ENCODE measurements at regions not wholly inside any gene's neighbourhood (a gene's known extent, or its start where the extent isn't known, plus 50 kb on each side); places are given as distances from the start of the nearest gene placed in this dataset.
A peak's percentile ranks its signal among the peaks of the same experiment; 100 is the strongest.

- Histone ChIP-seq H3K27ac (no peak overlapping the region), H3K9ac (ENCODE audit: insufficient read length) (no peak overlapping the region), H3K36me3 (ENCODE audit: insufficient read depth, low read length) (no peaks in the 10 kb centered on the region), H3K4me3 (no peak overlapping the region), H3K9me3 (ENCODE audit: low read depth, low read length) (no peaks in the 10 kb centered on the region)
- TF ChIP-seq FOXP2 (optimal IDR thresholded peaks at IDR 0.05; ENCODE audit: control extremely low read depth, extremely low read length, insufficient read depth) (no peak), POLR2AphosphoS5 (IDR thresholded peaks at IDR 0.05; ENCODE audit: borderline replicate concordance, low read depth, low read length) (no peak), EZH2 (IDR thresholded peaks at IDR 0.05) (no peak)
- no peak for DNase-seq (ENCODE audit: low read depth, low spot score)
These were observed 95.0 kb upstream of the ACTBL2 start for GRCh38 chr5:57577432-57578175.

DNA sequence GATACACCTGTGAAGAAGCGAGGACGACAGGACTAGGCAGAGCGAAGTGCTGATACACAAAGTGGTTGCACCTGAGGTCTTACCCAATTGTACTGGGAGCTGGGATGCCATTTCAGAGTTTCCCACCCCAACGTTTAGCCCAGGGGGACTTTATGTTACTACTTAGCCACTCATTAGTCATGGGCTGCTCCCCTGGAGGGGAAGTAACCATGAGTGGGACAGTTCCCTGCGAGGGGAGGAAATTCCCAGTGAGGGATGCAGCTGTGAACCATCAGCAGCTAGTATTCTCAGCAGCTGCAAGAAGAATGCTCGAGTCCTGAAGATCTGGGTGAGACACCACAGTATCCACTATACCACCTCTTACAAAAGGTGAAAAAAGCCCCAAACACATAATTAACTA is 93.7 kb upstream of the ACTBL2 start:
- no peaks in the 10 kb centered on the region for H3K36me3 ChIP-seq (ENCODE audit: insufficient read depth, low read length)
- H3K9me3 ChIP-seq (ENCODE audit: low read depth, low read length), result no peaks in the 10 kb centered on the region
- TF ChIP-seq FOXP2 (optimal IDR thresholded peaks at IDR 0.05; ENCODE audit: control extremely low read depth, extremely low read length, insufficient read depth) (no peak), EZH2 (IDR thresholded peaks at IDR 0.05) (no peak), POLR2AphosphoS5 (IDR thresholded peaks at IDR 0.05; ENCODE audit: borderline replicate concordance, low read depth, low read length) (no peak)
- no peak overlapping the region for H3K27ac ChIP-seq
- no peak overlapping the region for H3K4me3 ChIP-seq
- H3K9ac ChIP-seq (ENCODE audit: insufficient read length), result no peak overlapping the region
- no peak for DNase-seq (ENCODE audit: low read depth, low spot score)

- DNase-seq (ENCODE audit: low read depth, low spot score), result no peak
- H3K27ac ChIP-seq, result no peak overlapping the region
- no peaks in the 10 kb centered on the region for H3K9me3 ChIP-seq (ENCODE audit: low read depth, low read length)
- no peak for TF ChIP-seq EZH2 (IDR thresholded peaks at IDR 0.05)
- no peak overlapping the region for H3K9ac ChIP-seq (ENCODE audit: insufficient read length)
- H3K36me3 ChIP-seq (ENCODE audit: insufficient read depth, low read length), result no peaks in the 10 kb centered on the region
- no peak overlapping the region for H3K4me3 ChIP-seq
These were observed 93.2 kb upstream of the ACTBL2 start for GRCh38 chr5:57575839-57576238.

- no peaks in the 10 kb centered on the region for H3K36me3 ChIP-seq (ENCODE audit: insufficient read depth, low read length)
- no peak for DNase-seq (ENCODE audit: low read depth, low spot score)
- H3K9ac ChIP-seq (ENCODE audit: insufficient read length), result no peak overlapping the region
- no peak overlapping the region for H3K27ac ChIP-seq
- H3K4me3 ChIP-seq, result no peak overlapping the region
- H3K9me3 ChIP-seq (ENCODE audit: low read depth, low read length), result no peaks in the 10 kb centered on the region
- TF ChIP-seq POLR2AphosphoS5 (IDR thresholded peaks at IDR 0.05; ENCODE audit: borderline replicate concordance, low read depth, low read length) (no peak), EZH2 (IDR thresholded peaks at IDR 0.05) (no peak), FOXP2 (optimal IDR thresholded peaks at IDR 0.05; ENCODE audit: control extremely low read depth, extremely low read length, insufficient read depth) (no peak)
These were observed 89.8 kb upstream of the ACTBL2 start for GRCh38 chr5:57572461-57572860.

DNA sequence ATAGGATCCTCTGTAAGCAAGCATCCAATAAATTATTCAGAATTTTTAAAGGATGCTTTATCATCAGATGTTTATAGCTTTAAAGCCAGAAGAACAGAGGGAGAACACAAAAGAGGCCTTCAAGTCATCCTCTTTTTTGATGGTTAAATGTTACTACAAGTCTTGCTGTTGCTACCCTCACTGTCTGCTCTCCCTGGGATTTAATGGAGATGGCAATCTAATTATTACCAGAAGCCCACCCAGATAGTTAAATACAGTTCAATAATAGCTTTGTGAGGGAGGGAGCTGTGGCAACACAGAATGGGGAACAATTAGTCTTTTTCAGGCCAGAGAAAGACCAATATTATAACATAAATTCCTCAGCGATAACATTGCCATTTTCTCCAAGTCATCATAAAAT is 87.0 kb upstream of the ACTBL2 start:
- DNase-seq (ENCODE audit: low read depth, low spot score), result no peak
- no peak overlapping the region for H3K27ac ChIP-seq
- H3K36me3 ChIP-seq (ENCODE audit: insufficient read depth, low read length), result no peaks in the 10 kb centered on the region
- 0 out of 2 replicates have a peak overlapping the region, but pooled peaks have one; percentile 2 for H3K4me3 ChIP-seq
- H3K9me3 ChIP-seq (ENCODE audit: low read depth, low read length), result no peaks in the 10 kb centered on the region
- no peak overlapping the region for H3K9ac ChIP-seq (ENCODE audit: insufficient read length)
- TF ChIP-seq POLR2AphosphoS5 (IDR thresholded peaks at IDR 0.05; ENCODE audit: borderline replicate concordance, low read depth, low read length) (no peak), EZH2 (IDR thresholded peaks at IDR 0.05) (no peak), FOXP2 (optimal IDR thresholded peaks at IDR 0.05; ENCODE audit: control extremely low read depth, extremely low read length, insufficient read depth) (no peak)

GRCh38 chr5:57568136-57568535 is 85.5 kb upstream of the ACTBL2 start:
- Histone ChIP-seq H3K9ac (ENCODE audit: insufficient read length) (no peak overlapping the region), H3K27ac (no peak overlapping the region), H3K9me3 (ENCODE audit: low read depth, low read length) (no peaks in the 10 kb centered on the region), H3K36me3 (ENCODE audit: insufficient read depth, low read length) (no peaks in the 10 kb centered on the region), H3K4me3 (no peak overlapping the region)
- TF ChIP-seq POLR2AphosphoS5 (IDR thresholded peaks at IDR 0.05; ENCODE audit: borderline replicate concordance, low read depth, low read length) (no peak), FOXP2 (optimal IDR thresholded peaks at IDR 0.05; ENCODE audit: control extremely low read depth, extremely low read length, insufficient read depth) (no peak), EZH2 (IDR thresholded peaks at IDR 0.05) (no peak)
- DNase-seq (ENCODE audit: low read depth, low spot score), result no peak

GRCh38 chr5:57566914-57567313 is 84.3 kb upstream of the ACTBL2 start:
- DNase-seq (ENCODE audit: low read depth, low spot score), result peak; percentile 92
- peak overlapping the region; percentile 46 for H3K9ac ChIP-seq (ENCODE audit: insufficient read length)
- TF ChIP-seq FOXP2 (optimal IDR thresholded peaks at IDR 0.05; ENCODE audit: control extremely low read depth, extremely low read length, insufficient read depth) (peak; percentile 75), EZH2 (IDR thresholded peaks at IDR 0.05) (no peak), POLR2AphosphoS5 (IDR thresholded peaks at IDR 0.05; ENCODE audit: borderline replicate concordance, low read depth, low read length) (peak; percentile 19; the same call in 1 of the 2 replicates)
- no peaks in the 10 kb centered on the region for H3K9me3 ChIP-seq (ENCODE audit: low read depth, low read length)
- H3K27ac ChIP-seq, result peak overlapping the region; percentile 77
- H3K4me3 ChIP-seq, result peak overlapping the region; percentile 70
- H3K36me3 ChIP-seq (ENCODE audit: insufficient read depth, low read length), result no peaks in the 10 kb centered on the region

DNA sequence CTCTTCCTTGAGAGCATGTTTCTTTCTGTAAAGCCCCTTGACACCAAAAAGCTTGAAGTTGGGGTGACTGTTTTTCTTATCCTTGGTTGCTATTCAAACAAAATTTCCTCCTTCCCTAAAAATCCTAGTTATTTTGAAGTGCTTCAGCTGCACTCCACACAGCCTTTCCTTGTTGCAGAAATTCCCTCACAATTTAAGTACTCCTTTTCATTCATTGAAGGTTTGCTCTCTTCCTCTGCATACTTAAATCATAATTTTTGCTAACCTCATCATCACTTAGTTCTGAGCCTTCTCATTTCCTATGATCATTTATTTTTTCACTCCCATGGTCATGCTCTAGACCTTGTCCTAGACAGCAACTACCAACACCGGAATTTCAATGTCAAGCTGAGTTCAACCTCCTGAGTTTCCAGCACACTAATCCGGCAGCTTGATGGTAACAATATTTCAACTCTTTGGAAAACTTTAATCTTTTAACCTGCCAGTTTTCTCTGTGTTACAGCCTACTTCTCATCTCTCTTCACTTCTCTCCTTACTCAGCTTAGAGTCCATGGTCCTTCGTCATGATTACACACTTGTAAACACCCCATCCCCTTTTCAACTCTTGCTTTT is 78.7 kb upstream of the ACTBL2 start:
- Histone ChIP-seq H3K36me3 (ENCODE audit: insufficient read depth, low read length) (no peaks in the 10 kb centered on the region), H3K4me3 (no peak overlapping the region), H3K9ac (ENCODE audit: insufficient read length) (no peak overlapping the region), H3K9me3 (ENCODE audit: low read depth, low read length) (no peaks in the 10 kb centered on the region), H3K27ac (no peak overlapping the region)
- TF ChIP-seq FOXP2 (optimal IDR thresholded peaks at IDR 0.05; ENCODE audit: control extremely low read depth, extremely low read length, insufficient read depth), result no peak
- no peak for TF ChIP-seq POLR2AphosphoS5 (IDR thresholded peaks at IDR 0.05; ENCODE audit: borderline replicate concordance, low read depth, low read length)
- no peak for TF ChIP-seq EZH2 (IDR thresholded peaks at IDR 0.05)
- DNase-seq (ENCODE audit: low read depth, low spot score), result no peak

All from SK-N-MC (cell line).